Loucy (cell line): ENCODE measurements at regions not wholly inside any gene's neighbourhood (a gene's known extent, or its start where the extent isn't known, plus 50 kb on each side); places are given as distances from the start of the nearest gene placed in this dataset.

Experiments used
- CTCF ChIP-seq: fragments of 200-600 bp; sonication (generic); conservative IDR thresholded peaks from 2 replicates; pipeline ENCODE4 v1.5.1; 2014; ENCODE audit warnings: mild to moderate bottlenecking, antibody characterized with exemption, low read length
- EZH2phosphoT487 ChIP-seq: fragments of 200-600 bp; IDR thresholded peaks from 2 replicates; pipeline ENCODE4 v1.6.1; 2018; ENCODE audit warnings: antibody characterized with exemption, mild to moderate bottlenecking, moderate library complexity, borderline replicate concordance

GRCh38 chr2:216949700-216950413, 90.0 kb upstream of the TNP1 start:
- TF ChIP-seq CTCF (no peak), EZH2phosphoT487 (no peak)
